ACHN (cell line): ENCODE measurements at regions not wholly inside any gene's neighbourhood (a gene's known extent, or its start where the extent isn't known, plus 50 kb on each side); places are given as distances from the start of the nearest gene placed in this dataset.

ENCODE experiments used
- DNase-seq: peaks from one replicate; pipeline ENCODE4 v3.0.0-alpha.2; 2015
- in situ Hi-C: cut with HindIII; loops from 2 replicates; pipeline ENCODE4 v1.10.0; 2017; ENCODE audit warnings: low sequenced_read_pairs, low pct_ligation_motif_present, low pct_unique_long_range_greater_than_20kb

DNA sequence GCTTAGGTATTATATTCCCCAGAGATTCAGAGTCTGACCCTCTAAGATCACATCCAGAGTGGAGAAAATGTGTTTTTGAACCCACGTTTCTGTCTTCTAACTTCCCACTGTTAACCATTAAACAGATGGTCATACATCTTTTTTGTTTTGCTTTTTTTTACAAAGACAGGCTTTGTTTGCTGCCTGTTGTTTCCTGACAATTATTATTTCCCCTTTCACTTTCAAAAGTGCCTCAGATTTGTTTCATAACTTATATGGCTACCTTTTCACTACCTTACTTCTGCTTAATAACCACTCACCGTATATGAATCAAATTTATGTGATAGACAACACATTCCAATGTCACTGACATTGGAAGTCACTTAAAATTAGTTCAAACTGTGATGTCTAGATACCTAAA, 142.2 kb downstream of the HS3ST1 start:
- no peak for DNase-seq
- in situ Hi-C loops: no loop called here

DNA sequence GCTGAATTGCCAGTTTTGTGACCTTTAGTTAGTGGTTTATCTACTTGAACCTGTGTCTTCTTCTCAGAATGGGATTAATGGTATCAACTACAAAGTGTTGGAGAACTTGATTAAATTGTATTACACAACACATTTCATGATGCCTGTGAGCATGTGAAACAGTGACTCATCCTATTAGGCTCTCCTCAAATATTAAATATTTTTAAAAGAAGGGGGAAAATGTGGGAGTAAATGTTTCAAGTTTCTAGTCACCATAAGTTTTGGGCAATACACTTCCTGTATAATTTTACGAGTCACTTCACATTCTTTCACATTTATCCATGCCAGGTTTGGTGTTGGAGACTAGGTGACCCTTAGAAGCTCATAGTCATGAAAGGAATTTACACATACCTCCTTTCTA, 147.0 kb downstream of the HS3ST1 start:
- DNase-seq: no peak
- in situ Hi-C loops: no loop called here

DNA sequence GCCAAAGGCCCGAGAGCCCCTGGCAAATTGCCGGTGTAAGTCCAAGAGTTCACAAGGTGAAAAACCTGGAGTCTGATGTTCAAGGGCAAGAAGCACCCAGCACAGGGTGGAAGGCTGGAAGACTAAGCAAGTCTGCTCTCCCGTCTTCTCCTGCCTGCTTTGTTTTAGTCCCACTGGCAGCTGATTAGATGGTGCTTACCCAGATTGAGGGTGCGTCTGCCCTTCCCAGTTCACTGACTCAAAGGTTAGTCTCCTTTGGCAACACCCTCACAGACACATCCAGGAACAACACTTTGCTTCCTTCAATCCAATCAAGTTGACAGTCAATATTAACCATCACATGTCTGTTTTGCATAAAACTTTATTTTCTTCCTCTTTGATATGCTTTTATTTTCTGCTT, 157.4 kb downstream of the HS3ST1 start:
- in situ Hi-C loops: no loop called here

DNA sequence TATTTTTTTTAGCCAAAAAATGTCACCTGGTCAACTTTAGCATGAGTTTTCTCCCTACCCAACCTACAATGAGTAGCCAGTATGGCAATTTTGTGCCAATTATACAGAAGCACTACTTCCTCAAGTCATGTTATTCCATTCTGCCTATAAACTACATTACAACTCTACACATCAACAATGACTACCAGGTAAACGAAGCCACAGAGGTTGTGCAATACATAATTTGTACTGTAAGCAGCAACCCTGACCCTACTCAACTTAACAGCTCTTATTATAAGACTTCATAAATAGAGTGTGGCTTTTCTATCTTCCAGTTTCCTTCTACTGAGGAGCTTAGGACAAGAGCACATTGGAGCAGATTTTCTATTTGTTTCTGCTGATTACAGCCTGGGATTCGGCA, 160.5 kb downstream of the HS3ST1 start:
- no peak for DNase-seq

More for the DNA sequence above, 157.4 kb downstream of the HS3ST1 start:
- DNase-seq: no peak

DNA sequence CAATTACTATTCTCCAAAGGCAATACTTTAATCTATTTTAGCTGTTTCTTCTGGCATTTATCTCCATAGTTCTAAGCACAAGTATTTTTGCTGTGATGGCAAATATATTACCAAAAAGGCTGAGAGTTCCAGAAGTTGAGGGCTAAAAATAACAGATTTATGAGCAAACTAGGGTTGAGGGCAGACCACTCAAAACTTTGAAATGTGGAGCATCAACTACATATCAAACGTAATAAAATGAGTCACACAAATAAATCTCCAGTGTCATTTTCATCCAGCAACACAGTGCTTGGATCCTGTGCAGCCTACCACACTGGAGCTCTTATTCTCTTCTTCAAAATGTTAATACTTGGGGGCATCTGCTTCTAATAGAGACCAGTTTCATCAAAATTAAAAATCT, 163.9 kb downstream of the HS3ST1 start:
- DNase-seq: no peak
- in situ Hi-C loops: no loop called here

More for the DNA sequence above, 160.5 kb downstream of the HS3ST1 start:
- in situ Hi-C loops: no loop called here

DNA sequence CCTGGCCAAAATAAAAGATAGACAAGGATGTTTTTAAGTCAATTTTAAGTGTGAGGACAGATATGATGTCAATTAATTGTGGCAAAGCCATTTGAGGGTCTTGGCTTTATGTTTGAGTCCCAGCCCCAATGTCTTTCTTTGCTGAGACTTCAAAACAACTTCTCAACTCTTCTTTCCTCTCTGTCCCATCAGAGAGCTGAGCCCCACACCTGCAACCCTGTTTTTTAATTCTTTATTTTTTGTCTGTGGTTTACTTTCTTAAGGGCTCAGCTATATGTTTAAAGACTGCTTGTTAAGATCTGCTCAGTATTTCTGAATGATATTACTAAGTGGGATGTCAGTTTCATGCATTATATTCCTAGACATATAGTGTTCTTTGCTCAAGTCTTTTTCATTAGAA, 164.3 kb downstream of the HS3ST1 start:
- DNase-seq: no peak
- in situ Hi-C loops: no loop called here

DNA sequence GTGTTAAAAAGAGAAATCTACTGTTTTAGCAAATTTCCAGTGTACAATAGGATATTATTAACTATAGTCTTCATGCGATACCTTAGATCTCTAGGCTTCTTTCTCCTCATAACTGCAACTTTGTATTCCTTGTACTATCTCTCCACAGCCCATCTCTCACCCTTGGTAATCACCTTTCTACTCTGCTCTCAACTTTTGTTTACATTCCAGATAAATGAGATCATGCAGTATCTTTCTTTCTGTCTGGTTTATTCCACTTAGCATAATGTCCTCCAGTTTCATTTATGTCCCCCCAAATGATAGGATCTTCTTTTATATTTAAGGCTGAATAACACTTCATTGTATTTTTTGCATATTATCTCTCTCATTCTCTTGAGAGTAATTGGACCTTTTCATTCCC, 165.5 kb downstream of the HS3ST1 start:
- in situ Hi-C loops: no loop called here
- DNase-seq: no peak

DNA sequence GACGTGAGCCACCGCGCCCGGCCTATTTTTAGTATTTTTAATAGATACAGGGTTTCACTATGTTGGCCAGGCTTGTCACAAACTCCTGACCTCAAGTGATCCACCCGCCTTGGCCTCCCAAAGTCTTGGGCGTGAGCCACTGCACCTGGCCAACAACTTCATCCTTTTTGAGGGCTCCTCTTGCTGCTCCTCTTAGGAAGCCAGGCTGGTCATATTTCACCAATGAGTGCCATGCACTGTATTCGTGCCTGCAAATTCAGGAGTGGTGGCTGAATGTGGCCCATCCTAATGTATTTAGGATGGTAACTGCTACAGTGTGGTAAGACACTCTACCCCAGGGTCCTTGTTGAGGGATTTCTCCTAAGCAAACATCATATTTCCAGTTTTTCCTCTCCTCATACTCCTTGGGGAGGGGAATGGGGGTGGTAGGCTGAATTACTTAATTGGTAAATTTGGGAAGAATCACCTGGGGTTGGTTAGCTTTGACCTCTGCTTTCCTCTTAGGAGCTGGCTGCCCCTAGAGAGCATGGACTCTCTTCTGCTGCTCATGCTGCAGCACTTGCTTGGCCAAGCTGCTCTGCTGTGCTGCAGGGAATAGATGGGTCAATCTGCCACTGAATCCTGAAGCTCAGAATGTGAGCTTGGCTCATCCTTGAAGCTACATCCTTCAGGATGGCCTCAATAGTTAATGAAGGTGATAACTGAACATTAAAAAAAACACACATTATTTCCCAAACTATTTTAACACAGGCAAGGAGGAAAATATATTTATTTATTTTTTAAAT, 167.4 kb downstream of the HS3ST1 start:
- no peak for DNase-seq
- in situ Hi-C loops: no loop called here

DNA sequence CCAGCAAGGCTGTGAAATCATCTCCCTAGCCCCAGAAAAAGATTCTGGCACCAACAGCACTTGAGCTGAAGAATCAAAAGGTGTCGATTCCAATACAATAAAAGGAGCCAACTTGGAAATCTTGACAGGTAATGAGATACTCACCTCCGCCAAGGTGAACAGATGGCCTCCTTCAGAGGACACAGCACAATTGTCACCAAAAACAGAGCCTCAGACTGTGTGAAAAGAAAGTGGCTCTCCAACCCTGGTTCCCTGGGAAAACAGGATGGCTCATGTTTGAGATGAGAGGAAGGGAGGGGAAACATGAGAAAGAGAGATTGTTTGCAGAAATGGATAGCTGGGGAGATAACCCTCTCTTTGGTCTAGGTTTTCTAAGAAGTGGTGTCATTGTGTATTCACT, 168.9 kb downstream of the HS3ST1 start:
- in situ Hi-C loops: no loop called here

DNA sequence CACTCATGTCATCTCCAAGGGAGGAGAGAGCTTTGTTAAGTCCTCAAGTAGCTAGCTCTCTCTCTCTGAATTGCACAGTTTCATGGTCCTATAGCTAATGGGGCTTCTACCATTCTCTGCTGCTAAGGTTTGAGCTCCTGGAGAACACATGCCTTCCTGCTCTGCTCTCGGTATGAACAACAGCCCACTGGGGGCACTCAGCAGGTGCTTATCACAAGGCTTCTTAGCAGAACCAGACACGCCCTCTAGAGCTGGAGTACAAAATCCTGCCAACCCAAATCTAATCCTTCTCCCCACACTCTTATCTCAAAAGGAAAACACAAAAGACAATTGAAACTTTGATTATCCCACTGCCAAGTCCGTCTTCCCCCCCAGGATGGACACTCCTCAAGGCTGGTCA, 176.5 kb downstream of the HS3ST1 start:
- DNase-seq: no peak
- in situ Hi-C loops: no loop called here

More for the DNA sequence above, 168.9 kb downstream of the HS3ST1 start:
- DNase-seq: no peak

DNA sequence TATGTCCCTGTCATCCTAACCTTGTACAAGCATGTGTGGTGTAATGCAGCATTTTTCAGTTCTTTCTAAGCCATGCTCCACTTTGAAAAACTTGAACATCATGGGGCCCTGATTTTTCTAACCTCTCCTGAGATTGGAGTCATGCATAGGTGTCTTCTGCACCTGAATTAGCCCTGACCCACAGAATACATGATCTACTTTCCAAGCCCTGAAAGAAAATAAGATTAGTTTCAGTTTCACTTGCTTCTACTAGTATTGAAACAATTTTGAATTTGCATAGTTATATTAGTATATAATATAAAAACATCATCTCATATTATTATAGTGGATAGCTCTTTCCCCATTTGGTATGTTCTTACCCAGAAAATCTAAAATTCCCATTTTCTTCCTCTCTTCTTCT, 178.2 kb downstream of the HS3ST1 start:
- in situ Hi-C loops: no loop called here
- DNase-seq: no peak

DNA sequence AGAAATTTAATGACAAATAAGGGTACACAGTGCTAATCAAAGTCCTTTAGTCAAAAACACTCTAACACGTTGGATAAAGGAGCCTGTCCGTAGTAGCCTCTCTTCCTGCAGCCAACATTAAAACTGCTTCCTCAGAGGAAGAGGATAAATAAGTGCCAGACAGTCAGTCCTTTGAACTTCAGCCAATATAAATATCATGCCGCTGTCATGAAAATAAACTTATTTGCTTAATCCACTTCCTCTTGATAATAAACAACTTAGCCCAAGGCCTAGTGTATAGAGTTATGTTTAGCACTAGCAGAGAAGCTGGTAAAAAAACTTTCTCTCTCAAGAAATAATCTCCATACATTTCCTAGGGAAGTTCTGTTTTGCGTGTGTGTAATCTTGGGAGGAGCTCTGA, 196.7 kb downstream of the HS3ST1 start:
- in situ Hi-C loops: no loop called here
- no peak for DNase-seq

DNA sequence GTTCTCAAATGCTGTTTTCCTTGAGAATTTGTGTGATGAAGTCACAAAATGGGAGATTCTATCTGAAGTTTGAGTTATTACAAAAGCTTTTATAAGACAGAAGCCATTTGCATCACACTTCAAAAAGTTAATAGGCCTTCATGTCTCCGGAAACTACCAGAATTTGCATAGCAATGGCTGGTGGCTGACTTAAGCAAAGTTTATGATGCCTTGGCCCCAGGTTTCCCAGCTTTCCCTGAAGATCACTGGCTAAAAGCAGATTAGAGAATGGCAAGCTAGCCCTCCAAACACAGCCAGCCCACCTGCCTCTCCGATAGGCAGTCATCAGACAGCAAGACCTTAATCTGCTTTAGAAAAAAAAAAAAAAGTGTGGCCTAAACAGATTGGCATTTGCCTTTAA, 197.8 kb downstream of the HS3ST1 start:
- in situ Hi-C loops: no loop called here
- no peak for DNase-seq

DNA sequence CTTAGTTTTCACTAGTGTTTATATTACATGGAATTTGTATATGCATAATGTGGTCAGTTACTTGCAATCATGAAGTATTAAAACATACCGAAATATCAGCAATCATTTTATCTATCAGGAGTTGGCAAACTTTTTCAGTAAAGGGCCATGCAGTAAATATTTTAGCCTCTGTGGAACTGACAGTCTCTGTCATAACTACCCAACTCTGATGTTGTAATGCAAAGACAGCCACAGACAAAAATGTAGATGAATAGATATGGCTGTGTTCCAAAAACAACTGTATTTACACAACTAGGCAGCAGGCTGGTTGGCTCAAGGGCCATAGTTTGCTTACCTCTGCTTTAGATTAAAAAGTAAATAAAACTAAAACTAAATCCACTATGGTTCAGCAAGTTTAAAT, 200.2 kb downstream of the HS3ST1 start:
- in situ Hi-C loops: no loop called here
- DNase-seq: no peak

DNA sequence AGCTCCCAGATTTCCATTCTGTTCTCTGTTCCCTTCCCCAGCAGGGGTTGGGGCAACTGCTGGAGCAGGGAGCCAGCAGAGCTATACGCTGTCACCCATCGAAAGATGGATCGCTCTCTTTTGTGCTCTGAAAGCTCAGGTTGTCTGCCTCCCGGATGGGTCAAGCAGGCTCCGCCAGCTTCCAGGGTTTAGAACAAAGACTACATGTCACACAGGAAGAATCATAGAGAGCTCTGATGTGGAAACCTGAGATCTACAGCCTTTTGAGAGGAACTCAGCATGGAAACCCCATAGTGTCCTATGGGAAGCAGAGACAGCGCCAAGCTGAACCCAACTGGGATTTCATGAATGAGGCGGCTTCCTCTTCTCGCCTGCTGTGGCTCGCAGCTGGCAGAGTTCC, 205.4 kb downstream of the HS3ST1 start:
- in situ Hi-C loops: no loop called here
- no peak for DNase-seq

DNA sequence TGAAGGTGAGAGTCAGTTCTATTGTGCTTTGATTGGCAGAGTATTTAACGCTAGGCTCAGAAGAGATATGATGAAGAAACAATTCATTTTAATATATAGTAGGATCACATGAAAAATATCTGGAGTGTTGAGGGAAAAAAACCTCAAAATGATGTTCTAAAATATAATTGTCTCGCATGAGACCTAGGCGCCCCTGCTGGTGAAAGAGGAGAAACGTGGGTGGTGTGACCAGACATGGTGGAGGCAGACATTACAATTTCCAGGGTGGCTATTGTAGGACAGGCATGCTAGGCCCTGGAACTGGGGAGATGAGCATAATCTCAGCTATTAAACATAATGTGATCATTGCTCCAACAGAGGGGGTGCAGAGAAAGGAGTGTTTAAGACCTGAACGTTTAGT, 210.0 kb downstream of the HS3ST1 start:
- DNase-seq: no peak
- in situ Hi-C loops: no loop called here

DNA sequence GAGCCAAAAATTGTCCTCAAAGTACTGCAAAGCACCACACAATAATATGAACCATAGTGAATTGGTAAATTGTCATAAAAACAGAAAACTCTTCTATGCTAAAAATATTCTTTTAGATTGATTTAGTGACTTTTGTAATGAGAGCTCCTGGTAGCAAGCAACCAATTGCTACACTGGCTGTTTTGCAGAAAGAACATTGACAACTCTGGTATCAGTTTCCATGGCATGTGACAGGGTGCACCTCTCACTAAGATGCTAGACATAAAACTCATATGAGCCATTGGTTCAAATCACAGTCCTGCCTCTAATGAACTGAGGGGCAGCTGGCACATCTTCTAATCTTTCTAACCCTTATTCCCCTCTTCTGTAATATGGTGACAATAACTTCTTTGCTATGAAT, 212.2 kb downstream of the HS3ST1 start:
- no peak for DNase-seq
- in situ Hi-C loops: no loop called here

DNA sequence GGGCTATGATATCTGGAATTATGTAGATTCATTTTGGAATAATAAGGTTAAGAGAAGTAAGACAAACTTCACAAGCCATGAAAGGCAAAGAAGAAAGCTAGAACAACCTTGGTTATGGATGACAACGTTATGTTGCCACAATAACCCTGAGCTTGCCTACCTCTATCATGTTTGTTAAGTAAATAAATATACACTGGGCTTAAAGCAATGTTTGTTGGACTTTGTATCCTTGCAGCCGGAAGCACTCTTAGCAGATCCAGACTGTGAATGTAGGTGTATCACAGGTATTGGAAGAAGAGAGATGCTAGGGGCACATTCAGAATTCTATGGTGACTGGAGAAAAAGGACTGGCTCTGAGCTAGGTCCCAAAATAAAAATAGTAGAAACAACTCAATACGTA, 214.4 kb downstream of the HS3ST1 start:
- DNase-seq: no peak
- in situ Hi-C loops: no loop called here

DNA sequence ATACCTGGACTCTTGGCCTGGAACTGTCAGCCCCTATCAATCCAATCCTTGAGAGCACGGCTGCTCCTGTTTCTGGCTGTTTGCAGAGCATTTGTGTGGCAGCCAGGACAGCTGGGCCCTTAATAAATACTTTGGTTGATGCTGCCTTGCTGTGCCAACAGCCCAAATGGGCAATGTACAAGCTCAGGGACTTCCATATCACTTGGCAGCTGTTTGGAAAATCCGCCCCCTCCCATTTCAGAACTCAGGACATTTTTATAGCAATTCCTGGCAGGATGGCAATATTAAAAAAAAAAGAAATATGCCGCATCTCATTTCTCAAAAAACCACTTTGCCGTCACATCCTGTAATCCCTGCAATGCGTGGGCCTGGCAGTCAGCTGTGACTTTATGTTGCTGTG, 218.9 kb downstream of the HS3ST1 start:
- DNase-seq: no peak
- in situ Hi-C loops: no loop called here

DNA sequence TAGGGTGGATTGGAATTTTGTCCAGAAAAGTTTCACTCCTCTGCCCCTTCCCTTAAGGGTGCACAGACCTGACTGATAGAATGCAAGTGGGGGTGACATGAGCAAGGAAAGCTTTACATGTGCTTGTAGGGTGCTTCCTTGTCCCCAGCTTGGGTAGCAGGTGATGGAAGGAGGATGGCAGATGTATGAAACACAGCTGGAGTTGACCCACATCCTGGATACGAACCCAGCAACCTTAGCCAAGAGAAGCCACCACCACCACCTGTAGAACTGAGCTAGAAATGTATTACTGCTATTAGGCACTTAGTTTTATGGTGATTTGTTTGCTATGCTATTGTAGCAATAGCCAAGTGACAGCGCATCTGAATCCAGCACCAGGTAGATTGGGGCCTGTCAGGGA, 227.4 kb downstream of the HS3ST1 start:
- in situ Hi-C loops: no loop called here
- DNase-seq: no peak
